ENCODE measurements at regions not wholly inside any gene's neighbourhood (a gene's known extent, or its start where the extent isn't known, plus 50 kb on each side); places are given as distances from the start of the nearest gene placed in this dataset.

DNA sequence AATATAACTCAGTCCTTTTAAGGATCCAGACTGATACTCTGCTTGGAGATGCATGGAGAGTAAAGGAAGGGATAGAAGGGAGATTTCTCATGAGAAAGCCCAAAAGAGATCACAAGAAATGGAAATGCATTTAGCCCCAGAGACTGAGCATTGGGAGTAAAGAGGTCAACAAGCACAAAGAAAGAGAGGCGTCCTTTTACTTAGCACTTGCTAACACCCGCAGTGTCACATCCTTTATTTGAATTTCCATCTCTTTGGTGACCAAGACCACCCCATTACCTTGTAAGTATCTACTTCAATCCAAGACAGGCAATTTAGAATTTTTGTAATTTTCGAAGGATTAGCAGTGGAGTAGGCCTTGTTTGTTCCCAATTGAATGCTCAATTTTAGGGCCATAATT lies 111.8 kb upstream of the DCC start:
- TF ChIP-seq, protein P1, sequence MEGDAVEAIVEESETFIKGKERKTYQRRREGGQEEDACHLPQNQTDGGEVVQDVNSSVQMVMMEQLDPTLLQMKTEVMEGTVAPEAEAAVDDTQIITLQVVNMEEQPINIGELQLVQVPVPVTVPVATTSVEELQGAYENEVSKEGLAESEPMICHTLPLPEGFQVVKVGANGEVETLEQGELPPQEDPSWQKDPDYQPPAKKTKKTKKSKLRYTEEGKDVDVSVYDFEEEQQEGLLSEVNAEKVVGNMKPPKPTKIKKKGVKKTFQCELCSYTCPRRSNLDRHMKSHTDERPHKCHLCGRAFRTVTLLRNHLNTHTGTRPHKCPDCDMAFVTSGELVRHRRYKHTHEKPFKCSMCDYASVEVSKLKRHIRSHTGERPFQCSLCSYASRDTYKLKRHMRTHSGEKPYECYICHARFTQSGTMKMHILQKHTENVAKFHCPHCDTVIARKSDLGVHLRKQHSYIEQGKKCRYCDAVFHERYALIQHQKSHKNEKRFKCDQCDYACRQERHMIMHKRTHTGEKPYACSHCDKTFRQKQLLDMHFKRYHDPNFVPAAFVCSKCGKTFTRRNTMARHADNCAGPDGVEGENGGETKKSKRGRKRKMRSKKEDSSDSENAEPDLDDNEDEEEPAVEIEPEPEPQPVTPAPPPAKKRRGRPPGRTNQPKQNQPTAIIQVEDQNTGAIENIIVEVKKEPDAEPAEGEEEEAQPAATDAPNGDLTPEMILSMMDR (conservative IDR thresholded peaks at IDR 0.05; ENCODE audit: low read depth, low read length): no peak
- TF ChIP-seq EZH2 (IDR thresholded peaks at IDR 0.05; ENCODE audit: borderline replicate concordance, low read depth, low read length, poor library complexity, severe bottlenecking): no peak

All from A673 (cell line).